AG09319 (cell line): ENCODE measurements at regions not wholly inside any gene's neighbourhood (a gene's known extent, or its start where the extent isn't known, plus 50 kb on each side); places are given as distances from the start of the nearest gene placed in this dataset.

Experiments
- DNase-seq: peaks from one replicate; pipeline ENCODE4 v3.0.0-alpha.2; 2010; ENCODE audit warnings: low read depth; ENCODE audit errors: extremely low read depth
- CTCF ChIP-seq: IDR thresholded peaks from 2 replicates; pipeline ENCODE4 v1.5.1; 2011; ENCODE audit warnings: low read depth, mild to moderate bottlenecking, inconsistent platforms, low read length, moderate library complexity

GRCh38 chr18:57211412-57211750 lies 64.5 kb downstream of the BOD1L2 start:
- no peak for TF ChIP-seq CTCF

GRCh38 chr18:57211776-57212175 lies 64.9 kb downstream of the BOD1L2 start:
- no peak for TF ChIP-seq CTCF
- no peak for DNase-seq

More at GRCh38 chr18:57211412-57211750, 64.5 kb downstream of the BOD1L2 start:
- DNase-seq: no peak

GRCh38 chr18:57212678-57213077 lies 65.8 kb downstream of the BOD1L2 start:
- TF ChIP-seq CTCF: no peak

GRCh38 chr18:57214976-57215375 lies 68.1 kb downstream of the BOD1L2 start:
- no peak for DNase-seq
- TF ChIP-seq CTCF: no peak

More at GRCh38 chr18:57212678-57213077, 65.8 kb downstream of the BOD1L2 start:
- no peak for DNase-seq

- TF ChIP-seq CTCF: no peak
- no peak for DNase-seq
Observed at GRCh38 chr18:57218281-57218680, 71.4 kb downstream of the BOD1L2 start.

- DNase-seq: no peak
- TF ChIP-seq CTCF: no peak
Observed at GRCh38 chr18:57219964-57220363, 73.1 kb downstream of the BOD1L2 start.

GRCh38 chr18:57220480-57220879 lies 73.6 kb downstream of the BOD1L2 start:
- DNase-seq: no peak
- TF ChIP-seq CTCF: no peak
